OCI-LY3 (cell line): ENCODE measurements at regions not wholly inside any gene's neighbourhood (a gene's known extent, or its start where the extent isn't known, plus 50 kb on each side); places are given as distances from the start of the nearest gene placed in this dataset.

Experiments
- EZH2phosphoT487 ChIP-seq: fragments of 200-600 bp; shearing (Covaris generic); IDR thresholded peaks from 2 replicates; pipeline ENCODE4 v1.6.1; 2018; ENCODE audit warnings: antibody characterized with exemption, mixed run types, low read depth
- TF ChIP-seq, protein P1 (sequence below): fragments of 200-600, 300-600 bp; sonication (generic); IDR thresholded peaks from 2 replicates; pipeline ENCODE4 v1.5.1; 2014; ENCODE audit warnings: antibody characterized with exemption, low read length, low read depth

- TF ChIP-seq, protein P1, sequence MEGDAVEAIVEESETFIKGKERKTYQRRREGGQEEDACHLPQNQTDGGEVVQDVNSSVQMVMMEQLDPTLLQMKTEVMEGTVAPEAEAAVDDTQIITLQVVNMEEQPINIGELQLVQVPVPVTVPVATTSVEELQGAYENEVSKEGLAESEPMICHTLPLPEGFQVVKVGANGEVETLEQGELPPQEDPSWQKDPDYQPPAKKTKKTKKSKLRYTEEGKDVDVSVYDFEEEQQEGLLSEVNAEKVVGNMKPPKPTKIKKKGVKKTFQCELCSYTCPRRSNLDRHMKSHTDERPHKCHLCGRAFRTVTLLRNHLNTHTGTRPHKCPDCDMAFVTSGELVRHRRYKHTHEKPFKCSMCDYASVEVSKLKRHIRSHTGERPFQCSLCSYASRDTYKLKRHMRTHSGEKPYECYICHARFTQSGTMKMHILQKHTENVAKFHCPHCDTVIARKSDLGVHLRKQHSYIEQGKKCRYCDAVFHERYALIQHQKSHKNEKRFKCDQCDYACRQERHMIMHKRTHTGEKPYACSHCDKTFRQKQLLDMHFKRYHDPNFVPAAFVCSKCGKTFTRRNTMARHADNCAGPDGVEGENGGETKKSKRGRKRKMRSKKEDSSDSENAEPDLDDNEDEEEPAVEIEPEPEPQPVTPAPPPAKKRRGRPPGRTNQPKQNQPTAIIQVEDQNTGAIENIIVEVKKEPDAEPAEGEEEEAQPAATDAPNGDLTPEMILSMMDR, result no peak
- no peak for TF ChIP-seq EZH2phosphoT487
These were observed 193.1 kb downstream of the AXIN2 start for GRCh38 chr17:65368341-65368740.
